Smooth muscle cell (in vitro differentiated cells): ENCODE measurements at regions not wholly inside any gene's neighbourhood (a gene's known extent, or its start where the extent isn't known, plus 50 kb on each side); places are given as distances from the start of the nearest gene placed in this dataset.
"Not testable (repeated sequence)": the region's sequence is repeated elsewhere in the genome, so short reads cannot be mapped to it uniquely, and the experiment has no call there.

ENCODE experiments used
- DNase-seq: peaks from one replicate; lab custom pipeline; 2025; ENCODE audit not compliant: unreplicated experiment; lab: John Stamatoyannopoulos, UW
- H2AFZ ChIP-seq: fragments of 200-600 bp; sonication (generic); 2 replicates; pipeline ENCODE4 v1.6.0; 2016; ENCODE audit warnings: antibody characterized with exemption, low read depth, mild to moderate bottlenecking
- H3F3A ChIP-seq: fragments of 200-600 bp; sonication (generic); 2 replicates; pipeline ENCODE4 v1.6.0; 2017; ENCODE audit warnings: antibody characterized with exemption, low read depth
- H3K27ac ChIP-seq: fragments of 200-600 bp; sonication (generic); 2 replicates; pipeline ENCODE4 v1.5.1; 2016; ENCODE audit warnings: low read depth, mild to moderate bottlenecking
- H3K27me3 ChIP-seq: fragments of 200-600 bp; sonication (generic); 2 replicates; pipeline ENCODE4 v1.6.1; 2016; ENCODE audit warnings: low read depth, mild to moderate bottlenecking
- H3K36me3 ChIP-seq: fragments of 200-600 bp; sonication (generic); 2 replicates; pipeline ENCODE4 v1.5.1; 2016; ENCODE audit warnings: low read depth
- H3K4me1 ChIP-seq: fragments of 200-600 bp; sonication (generic); 2 replicates; pipeline ENCODE4 v1.5.1; 2016; ENCODE audit warnings: low read depth
- H3K4me2 ChIP-seq: fragments of 200-600 bp; sonication (generic); 2 replicates; pipeline ENCODE4 v1.6.0; 2016; ENCODE audit warnings: mild to moderate bottlenecking
- H3K4me3 ChIP-seq: fragments of 200-600 bp; sonication (generic); 2 replicates; pipeline ENCODE4 v1.5.1; 2016; ENCODE audit warnings: mild to moderate bottlenecking
- H3K79me2 ChIP-seq: fragments of 200-600 bp; sonication (generic); 2 replicates; pipeline ENCODE4 v1.6.0; 2016; ENCODE audit warnings: low read depth, mild to moderate bottlenecking
- H3K9ac ChIP-seq: fragments of 200-600 bp; sonication (generic); 2 replicates; pipeline ENCODE4 v1.6.0; 2016; ENCODE audit warnings: low read depth
- H3K9me3 ChIP-seq: fragments of 200-600 bp; sonication (generic); replicated peaks from 2 replicates; pipeline ENCODE4 v1.5.1; 2016; ENCODE audit warnings: low read depth
- H4K20me1 ChIP-seq: fragments of 200-600 bp; sonication (generic); 2 replicates; pipeline ENCODE4 v1.6.0; 2016; ENCODE audit warnings: low read depth
- CTCF ChIP-seq: fragments of 200-600 bp; sonication (generic); IDR thresholded peaks from 2 replicates; pipeline ENCODE4 v1.5.1; 2017; ENCODE audit warnings: borderline replicate concordance, mild to moderate bottlenecking, antibody characterized with exemption; ENCODE audit not compliant: insufficient read depth, poor library complexity, severe bottlenecking
- WGBS: methylation state at CpG from one replicate; pipeline ENCODE4 v1.1.7; 2016; ENCODE audit warnings: low lambda C conversion rate; 5-methylcytosine and 5-hydroxymethylcytosine counted together

GRCh38 chr4:100609810-100610209, 92.0 kb upstream of the EMCN start:
- Histone ChIP-seq H3K27ac (no peak overlapping the region), H3K27me3 (no peaks in the 10 kb centered on the region), H3K36me3 (no peaks in the 10 kb centered on the region), H3K79me2 (no peaks in the 10 kb centered on the region), H3K9me3 (no peaks in the 10 kb centered on the region), H3F3A (no peaks in the 10 kb centered on the region), H3K4me3 (no peak overlapping the region), H2AFZ (no peak overlapping the region), H4K20me1 (no peaks in the 10 kb centered on the region), H3K4me1 (no peaks in the 10 kb centered on the region), H3K9ac (no peak overlapping the region), H3K4me2 (no peak overlapping the region)
- 86% methylated on average over 1 of the region's 1 CpG for WGBS
- no peak for TF ChIP-seq CTCF
- no peak for DNase-seq

- not testable (repeated sequence) for H3F3A ChIP-seq, H3K79me2 ChIP-seq, H3K36me3 ChIP-seq, H3K9me3 ChIP-seq, H3K27me3 ChIP-seq, H3K27ac ChIP-seq, DNase-seq, H3K4me2 ChIP-seq, H2AFZ ChIP-seq, H3K4me1 ChIP-seq, H3K9ac ChIP-seq, H4K20me1 ChIP-seq, H3K4me3 ChIP-seq
- 92% methylated on average over 11 of the region's 19 CpGs for WGBS
Observed at GRCh38 chr4:100608651-100609050, 90.8 kb upstream of the EMCN start.

- Histone ChIP-seq H3K4me2 (no peak overlapping the region), H4K20me1 (no peaks in the 10 kb centered on the region), H3K27me3 (no peaks in the 10 kb centered on the region), H3K4me3 (no peak overlapping the region), H3K9me3 (no peaks in the 10 kb centered on the region), H2AFZ (no peak overlapping the region), H3F3A (no peaks in the 10 kb centered on the region), H3K36me3 (no peaks in the 10 kb centered on the region), H3K9ac (no peak overlapping the region), H3K4me1 (no peaks in the 10 kb centered on the region), H3K79me2 (no peaks in the 10 kb centered on the region), H3K27ac (no peak overlapping the region)
- 73% methylated on average over 1 of the region's 1 CpG for WGBS
- TF ChIP-seq CTCF: no peak
- no peak for DNase-seq
Observed at GRCh38 chr4:100605144-100605543, 87.3 kb upstream of the EMCN start.

- Histone ChIP-seq H3F3A (no peaks in the 10 kb centered on the region), H3K4me1 (no peaks in the 10 kb centered on the region), H3K79me2 (no peaks in the 10 kb centered on the region), H3K4me3 (no peak overlapping the region), H3K27ac (no peak overlapping the region), H3K9ac (no peak overlapping the region), H4K20me1 (no peaks in the 10 kb centered on the region), H3K27me3 (no peaks in the 10 kb centered on the region), H3K9me3 (no peaks in the 10 kb centered on the region), H2AFZ (no peak overlapping the region), H3K4me2 (no peak overlapping the region), H3K36me3 (no peaks in the 10 kb centered on the region)
- no peak for TF ChIP-seq CTCF
- no peak for DNase-seq
- 70% methylated on average over 2 of the region's 2 CpGs for WGBS
Observed at GRCh38 chr4:100593935-100594334, 76.1 kb upstream of the EMCN start.
